HG02759 (cell line): ENCODE measurements at regions not wholly inside any gene's neighbourhood (a gene's known extent, or its start where the extent isn't known, plus 50 kb on each side); places are given as distances from the start of the nearest gene placed in this dataset.
"Not testable (repeated sequence)": the region's sequence is repeated elsewhere in the genome, so short reads cannot be mapped to it uniquely, and the experiment has no call there.

Experiments
- ATAC-seq: cut with Tn5 transposase; IDR thresholded peaks from one replicate; pipeline ENCODE4 v1.9.1; 2021; ENCODE audit warnings: mild to moderate bottlenecking, moderate library complexity; ENCODE audit not compliant: unreplicated experiment

DNA sequence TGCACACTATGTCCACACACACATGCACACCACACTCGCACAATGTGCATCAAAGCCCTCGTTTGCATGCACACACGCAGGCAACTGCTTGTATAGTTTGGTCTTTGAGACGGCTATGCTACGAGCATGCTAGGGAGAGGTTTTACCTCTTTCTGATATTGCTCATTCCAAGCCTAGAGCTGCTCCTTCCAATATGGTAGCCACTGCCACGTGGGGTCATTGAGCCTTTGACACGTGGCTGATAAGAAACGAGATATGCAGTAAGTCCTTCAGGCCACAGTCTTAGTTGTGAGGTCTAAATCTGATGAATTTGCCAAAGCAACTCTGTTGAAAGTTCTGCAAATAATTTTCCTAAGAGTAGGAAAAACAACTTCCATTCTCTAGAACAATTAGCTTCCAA is 204.4 kb downstream of the KLF6 start:
- no peak for ATAC-seq

DNA sequence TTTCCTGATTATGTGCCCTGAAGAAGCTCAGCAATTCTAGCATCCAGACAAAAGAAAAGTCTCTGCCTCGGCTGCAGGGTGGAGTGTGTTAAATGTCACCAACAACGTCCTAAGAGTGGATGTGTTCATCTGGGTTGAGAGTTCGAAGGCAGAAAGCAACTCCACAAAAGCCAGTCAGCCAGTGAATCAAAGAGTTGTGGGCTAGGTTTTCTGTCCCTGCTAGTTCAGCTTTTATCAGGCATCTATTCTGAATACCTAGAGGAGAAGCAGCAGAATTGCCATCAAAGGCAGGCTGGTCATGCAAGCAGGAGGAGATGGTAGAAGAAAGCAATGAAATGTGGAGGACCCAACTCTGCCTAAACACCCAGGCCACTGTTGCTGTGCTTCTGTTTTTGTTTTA is 205.2 kb downstream of the KLF6 start:
- no peak for ATAC-seq

DNA sequence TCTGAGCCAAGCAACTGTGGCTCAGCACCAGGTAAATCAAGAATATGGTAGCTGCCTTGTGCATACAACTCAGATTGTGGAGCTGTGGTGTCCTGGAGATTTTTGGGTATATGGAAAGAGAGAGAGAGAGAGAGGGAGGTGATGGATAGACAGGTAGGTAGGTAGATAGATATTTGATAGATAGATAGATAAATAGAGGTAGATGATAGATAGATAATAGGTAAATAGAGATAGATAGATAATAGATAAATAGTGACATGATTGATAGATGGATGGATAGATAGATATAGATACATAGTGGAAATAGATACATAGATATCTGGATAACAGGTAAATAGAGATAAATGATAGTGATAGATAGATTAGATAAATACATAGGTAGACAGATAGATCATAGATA is 206.3 kb downstream of the KLF6 start:
- ATAC-seq, result no peak

DNA sequence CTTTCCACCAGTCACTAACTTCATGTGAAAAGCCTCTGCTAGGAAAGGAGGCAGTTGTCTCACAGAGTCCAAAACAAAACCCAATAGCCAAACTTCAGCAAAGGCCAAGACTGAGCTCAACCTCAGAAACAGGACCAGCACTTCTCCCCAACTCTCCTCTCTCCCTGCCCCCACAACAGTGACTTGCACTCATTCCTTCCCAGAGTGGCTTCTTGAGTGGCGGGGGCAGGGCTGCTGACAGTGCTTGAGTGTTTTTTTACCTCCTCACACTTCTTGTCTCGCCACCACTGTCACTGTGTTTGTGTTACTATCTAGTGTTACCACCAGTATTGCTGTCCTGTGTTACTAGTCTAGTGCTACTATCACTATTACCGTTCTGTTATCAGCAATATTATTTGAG is 206.8 kb downstream of the KLF6 start:
- no peak for ATAC-seq

DNA sequence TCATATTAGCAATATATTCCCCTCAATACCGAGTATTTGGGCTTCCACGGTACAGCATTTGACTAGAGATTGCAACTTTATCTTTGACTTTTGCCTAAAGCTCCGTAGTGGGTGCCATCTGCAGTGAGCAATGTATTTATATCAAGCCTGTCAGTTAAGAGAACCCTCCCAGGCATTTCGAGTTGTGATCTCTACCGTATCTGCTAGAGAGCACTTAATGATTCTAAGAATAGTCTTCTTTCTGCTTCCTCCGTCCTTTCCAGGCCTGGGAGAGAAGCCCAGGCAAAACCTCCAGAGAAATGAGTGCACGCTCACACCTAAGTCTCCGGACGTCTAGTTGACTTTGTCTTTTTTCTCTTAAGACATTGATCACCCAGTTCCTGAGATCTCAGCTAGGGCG is 210.6 kb downstream of the KLF6 start:
- ATAC-seq, result no peak

DNA sequence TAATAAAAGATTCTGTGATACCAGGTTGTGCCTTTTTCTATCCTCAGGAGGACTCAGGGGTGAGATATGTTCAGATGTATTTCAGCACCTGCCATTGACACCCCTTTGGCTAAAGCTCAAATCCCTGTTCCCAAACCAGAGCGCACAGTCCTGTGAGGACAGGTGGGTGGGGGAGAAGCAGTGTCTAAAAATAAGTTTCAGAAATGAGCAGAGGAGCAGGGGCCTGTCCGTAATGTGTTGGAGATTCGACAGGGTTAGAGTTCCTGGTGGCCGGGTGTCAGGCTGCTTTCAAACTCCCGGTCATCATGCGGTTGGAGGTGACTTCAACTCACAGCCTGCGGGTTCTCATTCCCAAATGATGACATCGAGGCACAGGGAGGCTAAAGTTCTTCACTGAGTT is 211.5 kb downstream of the KLF6 start:
- no peak for ATAC-seq

DNA sequence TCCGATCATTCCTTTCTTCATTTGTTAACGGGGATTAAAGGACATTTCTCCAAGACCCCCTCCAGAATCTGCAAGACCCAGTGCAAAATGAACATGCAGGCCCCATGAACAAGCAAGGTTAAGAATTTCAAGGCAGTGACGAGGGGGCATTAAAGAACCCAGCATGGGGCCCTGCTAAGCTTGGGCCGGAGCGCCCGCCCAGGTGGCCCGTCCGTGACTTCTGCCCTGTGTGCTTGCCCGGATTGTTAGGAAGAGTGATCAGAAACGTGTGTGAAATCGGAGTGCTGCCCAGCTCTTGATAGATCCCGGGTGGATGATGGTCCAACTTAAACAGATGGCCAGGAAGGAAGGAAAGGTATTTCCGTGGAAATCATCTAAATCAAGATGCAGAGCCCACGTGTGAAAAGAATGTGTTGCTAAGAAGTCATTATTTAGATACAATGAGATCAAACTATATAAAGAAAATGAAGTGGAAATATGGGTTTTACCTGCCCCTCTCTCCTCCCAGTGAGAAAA is 213.6 kb downstream of the KLF6 start:
- ATAC-seq, result no peak

DNA sequence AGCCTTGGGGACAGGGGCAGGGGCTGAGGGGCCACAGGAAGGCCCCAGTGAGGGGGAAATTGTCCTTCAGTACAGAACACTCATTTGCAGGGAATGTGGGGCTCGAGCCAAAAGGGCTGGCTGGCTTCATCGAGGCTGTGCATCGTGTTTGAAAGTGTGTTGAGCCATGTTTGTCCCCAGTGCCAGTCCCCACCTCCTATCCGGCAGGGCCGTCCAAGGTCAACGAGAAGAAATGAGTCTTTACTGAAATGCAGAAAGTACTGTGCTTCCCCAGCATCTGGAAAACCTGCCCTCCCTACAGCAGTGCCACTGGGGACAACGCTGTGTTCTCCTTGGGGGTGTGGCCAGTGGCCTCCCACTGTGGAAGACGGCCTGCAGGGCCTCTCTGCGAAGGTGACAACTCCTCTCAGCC is 214.1 kb downstream of the KLF6 start:
- no peak for ATAC-seq

DNA sequence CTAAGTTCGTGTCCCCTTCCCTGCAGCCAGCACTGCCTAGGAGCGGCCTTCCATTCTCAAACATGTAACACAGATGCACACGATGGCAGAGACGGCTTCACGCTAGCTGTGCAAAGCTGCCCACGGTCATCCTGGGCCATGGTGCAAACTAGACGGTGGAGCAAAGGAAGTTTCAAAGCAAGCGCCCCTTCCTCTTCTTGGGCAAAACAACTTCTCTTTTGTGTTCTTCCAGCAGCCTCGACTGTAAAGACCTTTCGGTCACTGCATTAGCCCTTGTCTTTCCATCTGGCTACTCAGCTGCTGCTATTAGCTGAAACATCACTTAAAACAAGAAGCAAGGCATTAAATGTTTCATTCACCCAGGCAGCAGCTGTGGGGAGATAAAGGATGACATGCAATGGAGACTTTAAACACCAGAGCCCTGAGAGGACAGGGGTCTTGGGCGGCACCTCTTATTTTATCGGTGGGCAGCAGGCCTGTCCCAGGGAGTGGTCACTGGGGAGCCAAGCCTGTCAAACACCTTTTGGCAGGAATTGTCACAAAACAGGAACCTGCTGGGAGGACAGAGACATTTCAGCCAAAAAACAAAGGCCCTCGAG is 214.8 kb downstream of the KLF6 start:
- no peak for ATAC-seq

DNA sequence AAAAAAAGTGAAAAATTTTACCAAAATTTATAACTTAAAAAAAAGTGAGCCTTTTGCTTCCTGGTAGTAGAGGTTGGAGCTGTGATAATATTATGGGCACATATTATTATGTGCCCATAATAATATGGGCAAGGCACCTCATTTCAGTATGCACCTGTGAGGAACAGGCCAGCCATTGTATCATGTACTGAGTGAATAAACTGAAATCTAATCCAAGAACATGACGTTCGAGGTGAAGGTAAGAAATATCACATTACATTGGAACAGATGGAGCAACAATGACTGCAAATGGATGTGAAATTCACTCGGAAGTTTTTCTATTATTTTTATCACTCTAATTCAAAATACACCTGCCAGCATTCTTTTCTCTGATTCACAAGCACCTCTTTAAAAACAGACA is 216.0 kb downstream of the KLF6 start:
- no peak for ATAC-seq

DNA sequence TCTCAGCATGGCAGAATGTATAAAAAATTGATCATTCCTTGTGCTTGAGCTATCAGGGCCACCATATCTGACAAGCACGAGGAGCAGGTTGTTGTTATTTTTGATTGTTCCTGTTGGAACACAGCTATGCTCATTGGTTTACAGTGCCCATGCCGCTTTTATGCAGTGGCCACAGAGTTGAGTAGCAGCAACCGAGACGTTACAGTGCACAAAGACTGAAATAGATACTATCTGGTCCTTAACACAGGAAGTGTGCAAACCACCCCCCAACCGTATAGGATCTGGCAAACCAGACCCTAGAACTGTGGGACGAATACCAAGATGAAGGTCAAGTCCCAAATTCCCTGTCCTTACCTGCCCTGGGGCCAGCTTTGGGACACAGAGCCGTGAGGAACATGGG is 216.6 kb downstream of the KLF6 start:
- no peak for ATAC-seq

DNA sequence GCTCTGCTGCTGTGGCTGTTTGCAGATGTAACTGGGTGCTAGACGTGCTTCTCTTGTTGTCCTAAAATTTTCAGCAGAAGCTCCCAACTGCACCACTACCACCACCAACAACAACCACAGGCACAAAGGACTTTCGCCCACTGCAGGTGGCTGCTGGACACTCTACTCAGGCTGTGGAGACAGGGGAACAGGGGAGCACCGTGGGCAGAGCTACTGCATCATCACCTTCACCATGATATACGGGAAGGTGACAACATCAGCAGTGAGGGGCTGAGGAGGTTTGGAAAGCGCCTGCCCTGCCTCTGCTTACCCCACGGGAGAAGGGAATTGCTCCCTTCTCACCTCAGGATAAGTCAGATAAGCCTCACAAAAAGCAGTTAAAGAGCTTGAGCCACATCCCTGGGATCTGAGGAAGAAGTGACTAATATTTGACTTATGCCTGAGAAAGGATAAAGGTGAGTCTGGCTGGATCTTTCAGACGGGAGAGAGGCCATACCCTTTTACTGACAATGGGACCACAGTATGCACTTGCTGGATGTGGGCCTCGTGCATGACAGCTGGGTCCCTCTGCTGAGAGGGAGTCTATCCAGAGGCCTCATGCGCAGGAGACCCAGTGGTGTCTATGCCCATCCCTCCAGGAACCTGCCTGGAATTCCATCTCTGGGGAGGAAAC is 217.6 kb downstream of the KLF6 start:
- no peak for ATAC-seq

DNA sequence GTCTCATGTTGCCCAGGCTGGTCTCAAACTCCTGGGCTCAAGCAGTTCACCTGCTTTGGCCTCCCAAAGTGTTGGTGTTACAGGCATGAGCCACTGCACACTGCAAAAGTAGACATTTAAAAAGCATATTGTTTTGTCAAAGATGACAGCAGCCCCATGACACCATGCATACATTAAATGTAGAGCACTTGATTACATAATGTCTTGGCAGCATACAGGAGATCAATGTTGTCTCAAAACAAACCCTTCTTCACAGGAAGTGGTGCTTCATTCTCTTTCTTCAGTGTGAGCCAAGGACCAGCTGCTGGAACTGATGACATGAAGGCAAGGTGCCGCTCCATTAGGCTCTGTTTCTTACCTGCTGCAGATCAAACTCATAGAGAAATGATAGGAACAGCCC is 218.4 kb downstream of the KLF6 start:
- ATAC-seq, result no peak

DNA sequence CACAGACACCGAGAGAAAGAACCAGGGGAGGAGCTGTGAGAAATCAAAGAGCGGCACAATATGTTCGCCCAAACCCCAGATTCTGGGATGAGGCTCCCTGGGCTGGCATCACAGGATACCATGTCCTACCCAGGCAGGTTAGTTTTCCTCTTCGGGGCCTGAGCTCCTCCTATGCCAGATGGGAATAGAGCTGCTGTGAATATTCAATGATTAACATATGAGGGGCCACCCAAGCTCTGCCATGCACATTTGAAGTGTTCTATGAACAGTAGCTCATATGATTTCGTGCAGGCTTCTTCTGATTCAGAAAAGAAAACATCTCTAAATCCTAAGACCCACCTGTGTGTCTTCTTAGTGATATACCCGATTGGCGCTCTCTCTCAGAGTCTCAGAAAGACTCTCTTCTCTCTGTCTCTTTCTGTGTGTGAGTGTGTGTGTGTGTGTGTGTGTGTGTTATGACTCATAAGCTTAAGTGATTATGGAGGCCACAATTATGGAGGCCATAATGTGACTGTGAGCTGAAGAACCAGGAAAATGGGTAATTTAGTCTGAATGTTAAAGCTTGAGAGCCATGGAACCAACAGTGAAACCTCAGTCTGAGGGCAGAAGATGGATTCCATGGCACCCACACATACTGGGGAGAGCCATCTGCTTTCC is 220.5 kb downstream of the KLF6 start:
- no peak for ATAC-seq

DNA sequence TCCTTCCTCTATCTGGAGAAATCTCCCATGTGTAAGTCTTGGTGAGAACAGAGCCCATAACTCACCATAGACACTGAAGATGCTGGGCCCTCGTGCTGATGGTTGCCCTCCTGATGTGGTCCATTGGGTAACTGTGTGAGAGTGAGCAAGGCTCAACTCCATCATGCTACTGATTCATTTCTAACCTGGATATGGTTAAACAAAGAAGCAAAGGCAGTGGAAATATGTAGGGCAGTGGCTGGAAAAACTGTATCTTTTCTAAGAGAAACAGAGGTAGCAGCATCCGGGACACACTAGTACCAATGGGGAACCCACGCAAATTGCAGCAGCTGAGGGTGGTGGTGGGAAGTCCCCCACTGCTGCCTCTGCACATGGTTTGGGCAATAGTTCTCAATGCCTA is 221.7 kb downstream of the KLF6 start:
- ATAC-seq, result no peak

DNA sequence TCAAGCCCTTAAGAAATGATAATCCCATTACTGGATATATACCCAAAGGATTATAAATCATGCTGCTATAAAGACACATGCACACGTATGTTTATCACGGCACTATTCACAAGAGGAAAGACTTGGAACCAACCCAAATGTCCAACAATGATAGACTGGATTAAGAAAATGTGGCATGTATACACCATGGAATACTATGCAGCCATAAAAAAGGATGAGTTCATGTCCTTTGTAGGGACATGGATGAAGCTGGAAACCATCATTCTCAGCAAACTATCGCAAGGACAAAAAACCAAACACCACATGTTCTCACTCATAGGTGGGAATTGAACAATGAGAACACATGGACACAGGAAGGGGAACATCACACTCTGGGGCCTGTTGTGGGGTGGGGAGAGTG is 224.4 kb downstream of the KLF6 start:
- ATAC-seq, result not testable (repeated sequence)

DNA sequence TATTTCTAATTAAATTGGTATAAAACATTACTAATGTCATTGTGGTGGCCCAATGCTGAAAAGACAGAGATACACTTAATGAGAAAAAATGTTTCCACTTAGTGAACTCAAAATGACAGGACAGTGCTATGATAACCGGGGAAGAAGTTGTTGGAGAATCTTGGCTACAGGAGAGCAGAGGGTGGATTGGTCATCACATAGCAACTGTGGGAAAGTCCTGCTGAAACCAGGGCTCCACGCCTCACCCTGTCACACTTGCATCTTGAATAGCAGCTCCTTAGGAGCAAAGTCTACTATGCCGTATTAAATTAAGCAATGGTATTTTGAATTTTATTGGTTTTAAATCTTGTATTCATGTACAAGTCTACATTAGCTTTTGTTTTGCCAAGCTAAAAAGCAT is 225.5 kb downstream of the KLF6 start:
- ATAC-seq, result no peak

DNA sequence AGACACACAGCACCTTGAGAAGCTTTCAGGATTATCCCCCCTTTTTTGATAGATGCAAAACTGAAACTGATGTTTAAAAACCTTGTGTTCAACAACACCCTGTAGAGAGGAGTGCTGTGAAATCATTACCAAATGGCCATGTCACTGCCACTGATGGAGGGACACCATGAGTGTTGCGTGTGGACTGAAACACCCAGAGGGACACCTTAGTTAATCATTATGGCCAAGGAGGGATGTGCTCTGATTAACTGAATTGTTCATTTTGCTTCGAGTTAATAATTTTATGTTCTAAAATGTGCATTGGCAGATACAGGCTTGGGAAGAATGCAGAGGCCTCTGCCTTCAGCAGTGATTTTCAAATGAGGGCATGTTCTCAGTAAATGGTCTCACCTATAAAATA is 226.0 kb downstream of the KLF6 start:
- ATAC-seq, result no peak

DNA sequence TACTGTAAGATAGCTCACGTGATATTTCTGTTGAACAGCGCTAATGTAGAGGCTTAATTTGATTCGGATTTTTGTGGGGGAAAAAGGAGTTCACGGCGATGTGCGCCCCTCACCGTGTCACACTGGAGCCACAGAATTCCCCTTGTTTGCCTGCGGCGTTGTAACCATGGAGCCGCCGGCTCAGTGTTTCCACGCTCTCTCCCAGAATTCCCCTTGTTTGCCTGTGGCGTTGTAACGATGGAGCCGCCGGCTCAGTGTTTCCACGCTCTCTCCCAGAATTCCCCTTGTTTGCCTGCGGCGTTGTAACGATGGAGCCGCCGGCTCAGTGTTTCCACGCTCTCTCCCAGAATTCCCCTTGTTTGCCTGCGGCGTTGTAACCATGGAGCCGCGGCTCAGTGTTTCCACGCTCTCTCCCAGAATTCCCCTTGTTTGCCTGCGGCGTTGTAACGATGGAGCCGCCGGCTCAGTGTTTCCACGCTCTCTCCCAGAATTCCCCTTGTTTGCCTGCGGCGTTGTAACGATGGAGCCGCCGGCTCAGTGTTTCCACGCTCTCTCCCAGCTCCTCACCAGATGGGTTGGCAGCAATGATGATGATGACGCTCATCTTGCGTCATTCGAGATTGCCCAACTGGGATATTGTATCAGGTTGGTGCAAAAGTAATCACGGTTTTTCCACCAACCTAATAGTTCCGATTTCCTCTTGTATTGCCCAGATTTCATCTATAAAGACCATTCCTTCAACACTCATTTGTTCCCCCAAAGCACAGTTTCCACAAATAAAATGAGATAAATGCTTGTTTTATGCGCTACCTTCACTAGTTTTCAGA is 228.6 kb downstream of the KLF6 start:
- not testable (repeated sequence) for ATAC-seq

DNA sequence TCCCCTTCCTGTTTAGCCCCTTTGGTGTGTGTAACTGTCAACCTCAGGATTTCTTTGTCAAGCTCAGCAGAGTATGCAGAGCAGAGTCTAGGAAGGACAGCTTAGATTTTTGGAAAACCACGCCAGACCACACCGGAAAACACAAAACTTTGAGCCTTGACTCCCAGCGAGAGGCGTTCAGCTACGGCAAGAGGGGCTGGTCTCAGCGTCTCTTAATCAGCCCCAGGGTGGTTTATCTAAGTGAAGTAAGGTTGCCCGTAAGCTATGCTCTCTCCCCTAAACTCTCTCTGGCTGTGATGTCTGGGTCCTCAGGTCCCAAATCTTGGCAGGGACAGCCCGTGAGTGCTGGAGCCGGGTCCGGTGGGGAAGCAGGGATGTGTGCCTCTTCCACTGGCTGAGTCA is 230.9 kb downstream of the KLF6 start:
- no peak for ATAC-seq

DNA sequence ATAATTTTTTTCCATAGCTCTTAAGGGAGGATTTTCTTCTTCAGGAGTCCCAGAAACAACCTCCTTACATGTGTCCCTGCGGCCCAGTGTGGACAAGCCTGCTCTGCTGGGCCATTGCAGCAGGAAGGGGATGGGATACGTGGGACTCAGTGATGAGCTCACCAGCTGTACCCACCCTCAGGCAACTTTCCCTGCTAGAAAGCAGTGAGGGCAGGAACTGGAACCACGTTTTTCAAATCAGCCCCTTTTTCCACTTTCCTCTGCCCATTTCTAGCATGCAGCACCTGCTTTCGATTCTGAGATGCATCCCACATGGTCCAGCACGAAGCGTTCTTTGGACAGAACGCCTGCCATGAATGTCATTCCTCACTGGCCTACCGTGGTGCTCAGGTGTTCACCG is 232.7 kb downstream of the KLF6 start:
- ATAC-seq, result no peak

DNA sequence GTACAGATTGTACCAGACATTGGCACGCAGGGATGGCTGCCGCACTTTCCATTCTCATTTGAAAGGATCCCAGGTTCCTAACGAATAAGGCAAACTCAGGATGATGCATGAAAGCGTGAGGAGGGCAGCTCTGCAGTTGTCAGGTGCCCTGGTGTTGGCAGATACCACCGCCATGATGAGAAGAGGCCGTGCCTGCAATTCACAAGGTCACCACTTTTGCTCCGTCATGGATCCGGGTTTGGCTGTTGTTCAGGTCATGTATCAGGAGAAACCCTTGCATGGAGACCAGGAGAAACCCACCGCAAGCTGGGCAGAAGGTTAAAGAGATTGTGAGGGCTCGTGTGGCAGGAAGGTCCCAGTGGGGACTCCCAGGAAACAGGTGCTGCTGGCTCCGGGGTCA is 233.2 kb downstream of the KLF6 start:
- no peak for ATAC-seq
